HG03097 (cell line): ENCODE measurements at regions not wholly inside any gene's neighbourhood (a gene's known extent, or its start where the extent isn't known, plus 50 kb on each side); places are given as distances from the start of the nearest gene placed in this dataset.
"Not testable (repeated sequence)": the region's sequence is repeated elsewhere in the genome, so short reads cannot be mapped to it uniquely, and the experiment has no call there.

Source experiments
- ATAC-seq: cut with Tn5 transposase; IDR thresholded peaks from one replicate; pipeline ENCODE4 v1.9.1; 2021; ENCODE audit not compliant: unreplicated experiment, low FRiP score

GRCh38 chr15:38614621-38615020 is 50.0 kb upstream of the RASGRP1 start:
- ATAC-seq: no peak

GRCh38 chr15:38617831-38618230 is 53.2 kb upstream of the RASGRP1 start:
- ATAC-seq: no peak

- ATAC-seq: no peak
These were observed 53.8 kb upstream of the RASGRP1 start for GRCh38 chr15:38618242-38618955.

GRCh38 chr15:38620098-38620497 is 55.5 kb upstream of the RASGRP1 start:
- no peak for ATAC-seq

GRCh38 chr15:38620851-38621594 is 56.4 kb upstream of the RASGRP1 start:
- ATAC-seq: no peak

GRCh38 chr15:38622304-38622703 is 57.7 kb upstream of the RASGRP1 start:
- no peak for ATAC-seq

GRCh38 chr15:38622908-38623307 is 58.3 kb upstream of the RASGRP1 start:
- ATAC-seq: no peak

- ATAC-seq: no peak
These were observed 59.1 kb upstream of the RASGRP1 start for GRCh38 chr15:38623744-38624143.

GRCh38 chr15:38624244-38625205 is 59.9 kb upstream of the RASGRP1 start:
- no peak for ATAC-seq

GRCh38 chr15:38625886-38626285 is 61.3 kb upstream of the RASGRP1 start:
- ATAC-seq: no peak

- ATAC-seq: no peak
These were observed 61.9 kb upstream of the RASGRP1 start for GRCh38 chr15:38626443-38627050.

- ATAC-seq: no peak
These were observed 63.2 kb upstream of the RASGRP1 start for GRCh38 chr15:38627689-38628277.

- ATAC-seq: no peak
These were observed 66.8 kb upstream of the RASGRP1 start for GRCh38 chr15:38631119-38632075.

- ATAC-seq: no peak
These were observed 70.6 kb upstream of the RASGRP1 start for GRCh38 chr15:38635170-38635569.

GRCh38 chr15:38636597-38636996 is 72.0 kb upstream of the RASGRP1 start:
- no peak for ATAC-seq

GRCh38 chr15:38638126-38638525 is 73.5 kb upstream of the RASGRP1 start:
- no peak for ATAC-seq

GRCh38 chr15:38638811-38639210 is 74.2 kb upstream of the RASGRP1 start:
- no peak for ATAC-seq

- no peak for ATAC-seq
These were observed 78.2 kb upstream of the RASGRP1 start for GRCh38 chr15:38642689-38643270.

GRCh38 chr15:38644353-38644752 is 79.7 kb upstream of the RASGRP1 start:
- not testable (repeated sequence) for ATAC-seq
